IMR-90 (cell line): ENCODE measurements at regions not wholly inside any gene's neighbourhood (a gene's known extent, or its start where the extent isn't known, plus 50 kb on each side); places are given as distances from the start of the nearest gene placed in this dataset.

Experiments
- ATAC-seq: fragments of 200-7000 bp; cut with Tn5 transposase; 2 replicates; pipeline ENCODE4 v1.9.1; 2020; ENCODE audit warnings: low read depth, mild to moderate bottlenecking, moderate library complexity
- BruUV-seq: library from RNA; stranded (reverse); fragments of 400-500 nt; replicated peaks from 2 replicates; lab custom pipeline; 2021; lab: Mats Ljungman, UMichigan
- CTCF ChIA-PET: fragments of 300-600 bp; formaldehyde crosslinking; extraction: SDS; loops from one replicate; lab custom pipeline; 2021; ENCODE audit warnings: antibody characterized with exemption; lab: Yijun Ruan, JAX
- POLR2A ChIA-PET: fragments of 300-600 bp; sonication (Branson Sonifier 250); formaldehyde crosslinking; loops from one replicate; lab custom pipeline; 2022; ENCODE audit warnings: antibody characterized with exemption; ENCODE audit not compliant: unreplicated experiment; lab: Charles Lee
- DNase-seq: peaks from one replicate; pipeline ENCODE4 v3.0.0; 2013
- H2AFZ ChIP-seq: replicated peaks from 2 replicates; pipeline ENCODE3; 2013; ENCODE audit warnings: low read length, mild to moderate bottlenecking; ENCODE audit not compliant: poor library complexity
- H2AK5ac ChIP-seq: 2 replicates; pipeline ENCODE4 v1.6.1; 2013; ENCODE audit warnings: low read depth, low read length, inconsistent platforms
- H2AK9ac ChIP-seq: replicated peaks from 2 replicates; pipeline ENCODE3; 2013; ENCODE audit warnings: mild to moderate bottlenecking, low read depth, low read length, moderate library complexity; ENCODE audit not compliant: poor library complexity
- H2BK120ac ChIP-seq: 2 replicates; pipeline ENCODE4 v1.6.1; 2013; ENCODE audit warnings: low read depth, low read length, inconsistent platforms
- H2BK15ac ChIP-seq: 3 replicates; pipeline ENCODE4 v1.6.1; 2013; ENCODE audit warnings: low read depth, low read length, inconsistent platforms
- H2BK20ac ChIP-seq: 2 replicates; pipeline ENCODE4 v1.6.1; 2013; ENCODE audit warnings: low read depth, mild to moderate bottlenecking, inconsistent platforms, low read length, moderate library complexity
- H2BK5ac ChIP-seq: 2 replicates; pipeline ENCODE4 v1.6.1; 2013; ENCODE audit warnings: mild to moderate bottlenecking, low read depth, low read length, inconsistent platforms; ENCODE audit not compliant: poor library complexity, severe bottlenecking
- H3K14ac ChIP-seq: replicated peaks from 2 replicates; pipeline ENCODE4 v1.6.1; 2013; ENCODE audit warnings: low read depth, low read length, inconsistent platforms
- H3K18ac ChIP-seq: 2 replicates; pipeline ENCODE4 v1.6.1; 2013; ENCODE audit warnings: low read depth, low read length, control low read depth
- H3K23ac ChIP-seq: 2 replicates; pipeline ENCODE4 v1.6.1; 2013; ENCODE audit warnings: low read depth, low read length, inconsistent platforms
- H3K27ac ChIP-seq: 2 replicates; pipeline ENCODE4 v1.5.1; 2013; ENCODE audit warnings: mild to moderate bottlenecking, control low read depth, low read length; ENCODE audit not compliant: insufficient read depth
- H3K27me3 ChIP-seq: 2 replicates; pipeline ENCODE4 v1.6.1; 2013; ENCODE audit warnings: low read length; ENCODE audit not compliant: control insufficient read depth, insufficient read depth
- H3K36me3 ChIP-seq: 2 replicates; pipeline ENCODE4 v1.6.1; 2013; ENCODE audit warnings: low read length, mixed read lengths; ENCODE audit not compliant: control insufficient read depth, insufficient read depth
- H3K4ac ChIP-seq: 2 replicates; pipeline ENCODE4 v1.6.1; 2013; ENCODE audit warnings: low read depth, low read length, inconsistent platforms
- H3K4me1 ChIP-seq: 2 replicates; pipeline ENCODE4 v1.6.1; 2013; ENCODE audit warnings: low read length, mixed read lengths; ENCODE audit not compliant: control insufficient read depth, insufficient read depth
- H3K4me2 ChIP-seq: 2 replicates; pipeline ENCODE4 v1.6.1; 2013; ENCODE audit warnings: low read depth, mild to moderate bottlenecking, control low read depth, low read length, moderate library complexity
- H3K4me3 ChIP-seq: 2 replicates; pipeline ENCODE4 v1.5.1; 2013; ENCODE audit warnings: low read depth, mild to moderate bottlenecking, control low read depth, low read length, moderate library complexity; ENCODE audit not compliant: insufficient read depth
- H3K56ac ChIP-seq: 2 replicates; pipeline ENCODE4 v1.6.1; 2013; ENCODE audit warnings: low read length, inconsistent platforms; ENCODE audit not compliant: insufficient read depth; ENCODE audit errors: extremely low read depth
- H3K79me1 ChIP-seq, 2 experiments: 2 replicates each; pipeline ENCODE4 v1.6.1; 2013; ENCODE audit warnings: low read length in 2 of 2, inconsistent platforms in 1 of 2, low read depth in 1 of 2
- H3K9ac ChIP-seq: 2 replicates; pipeline ENCODE4 v1.6.1; 2013; ENCODE audit warnings: low read depth, low read length, control low read depth
- H3K9me1 ChIP-seq: 2 replicates; pipeline ENCODE4 v1.6.1; 2013; ENCODE audit warnings: low read length, inconsistent platforms; ENCODE audit not compliant: insufficient read depth
- H3K9me3 ChIP-seq: 2 replicates; pipeline ENCODE4 v1.6.1; 2013; ENCODE audit warnings: low read length; ENCODE audit not compliant: control insufficient read depth, insufficient read depth
- H4K20me1 ChIP-seq: 2 replicates; pipeline ENCODE4 v1.6.1; 2013; ENCODE audit warnings: low read length, inconsistent platforms; ENCODE audit not compliant: insufficient read depth
- H4K5ac ChIP-seq: 2 replicates; pipeline ENCODE4 v1.6.1; 2013; ENCODE audit warnings: mild to moderate bottlenecking, low read depth, low read length, control low read depth
- H4K8ac ChIP-seq, 2 experiments: 2 replicates each; pipeline ENCODE4 v1.6.1; 2013; ENCODE audit warnings: low read depth in 2 of 2, low read length in 2 of 2, control low read depth in 1 of 2, inconsistent platforms in 1 of 2
- H4K91ac ChIP-seq: 2 replicates; pipeline ENCODE4 v1.6.1; 2013; ENCODE audit warnings: low read depth, low read length, inconsistent platforms; ENCODE audit not compliant: insufficient read depth
- BHLHE40 ChIP-seq: fragments of 150-350 bp; IDR thresholded peaks from 2 replicates; pipeline ENCODE4 v1.6.1; 2016; ENCODE audit warnings: mild to moderate bottlenecking, low read depth, low read length
- CEBPB ChIP-seq: IDR thresholded peaks from 2 replicates; pipeline ENCODE4 v1.6.1; 2012; ENCODE audit warnings: low read depth, low read length, improper control_type of control experiment
- CHD1 ChIP-seq: IDR thresholded peaks from 2 replicates; pipeline ENCODE4 v1.6.1; 2012; ENCODE audit warnings: low read depth, low read length, improper control_type of control experiment
- MXI1 ChIP-seq: IDR thresholded peaks from 2 replicates; pipeline ENCODE4 v1.6.1; 2012; ENCODE audit warnings: low read depth, mild to moderate bottlenecking, low read length, moderate library complexity, borderline replicate concordance
- POLR2A ChIP-seq: IDR thresholded peaks from 2 replicates; pipeline ENCODE4 v1.6.1; 2012; ENCODE audit warnings: mild to moderate bottlenecking, low read depth, low read length
- RAD21 ChIP-seq: IDR thresholded peaks from 2 replicates; pipeline ENCODE4 v1.6.1; 2012; ENCODE audit warnings: low read length, improper control_type of control experiment
- RCOR1 ChIP-seq: IDR thresholded peaks from 2 replicates; pipeline ENCODE4 v1.6.1; 2012; ENCODE audit warnings: mild to moderate bottlenecking, low read length, improper control_type of control experiment; ENCODE audit not compliant: insufficient replicate concordance
- RFX5 ChIP-seq: IDR thresholded peaks from 2 replicates; pipeline ENCODE4 v1.8.0; 2012; ENCODE audit warnings: low read depth, mild to moderate bottlenecking, low read length, moderate library complexity
- WGBS, 2 experiments: methylation state at CpG; one replicate each; pipeline versions ENCODE4 v1.1.5 to v1.1.7; 2013; ENCODE audit warnings: missing lambda C conversion rate in 2 of 2; ENCODE audit not compliant: insufficient read length in 1 of 2; ENCODE audit errors: extremely low coverage in 2 of 2; 5-methylcytosine and 5-hydroxymethylcytosine counted together
- dilution Hi-C: fragments of 300-500 bp; cut with HindIII; formaldehyde crosslinking; loops from one replicate; pipeline ENCODE4 v1.14.3; 2018; ENCODE audit warnings: low sequenced_read_pairs; ENCODE audit not compliant: unreplicated experiment
- in situ Hi-C: fragments of 300-500 bp; cut with MboI; formaldehyde crosslinking; loops from 3 replicates; pipeline ENCODE4 v1.14.3; 2019; ENCODE audit warnings: low sequenced_read_pairs, inconsistent platforms, mixed read lengths
- intact Hi-C: fragments of 100-400 bp; cut with micrococcal nuclease; formaldehyde crosslinking; loops from 2 replicates; pipeline ENCODE4 v1.10.0; 2022
- TF ChIP-seq, protein P1 (sequence below): fragments of 150-350 bp; IDR thresholded peaks from 2 replicates; pipeline ENCODE4 v1.6.1; 2017; ENCODE audit warnings: mild to moderate bottlenecking, antibody characterized with exemption, low read length, low read depth

DNA sequence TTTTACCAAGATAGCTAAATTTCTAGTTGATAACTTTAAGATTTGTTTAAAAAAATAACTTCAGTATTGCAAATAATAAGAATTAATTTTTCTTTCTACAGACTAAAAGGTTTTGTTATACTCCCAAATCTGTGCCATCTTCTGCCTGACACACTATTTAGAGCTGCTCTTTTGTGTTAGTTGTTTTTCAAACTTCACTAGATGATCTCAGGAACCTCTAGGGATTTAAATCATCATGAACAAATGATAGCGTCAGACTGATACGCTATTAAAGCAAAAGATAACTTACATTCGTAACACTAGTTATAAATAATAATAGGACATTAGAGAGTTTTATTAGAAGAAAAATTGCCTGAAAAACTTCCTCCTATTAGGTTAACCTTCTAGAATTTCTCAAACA is 243.1 kb upstream of the CXADR start:
- Histone ChIP-seq H3K9me1 (no peaks in the 10 kb centered on the region), H2AFZ (no peak overlapping the region), H3K4me2 (no peak overlapping the region), H3K4me3 (no peak overlapping the region), H2BK120ac (no peak overlapping the region), H3K9ac (no peak overlapping the region), H4K20me1 (no peaks in the 10 kb centered on the region), H3K27me3 (no peaks in the 10 kb centered on the region), H3K18ac (no peak overlapping the region), H3K23ac (no peak overlapping the region), H4K91ac (no peak overlapping the region), H3K36me3 (no peaks in the 10 kb centered on the region), H3K9me3 (no peaks in the 10 kb centered on the region), H2BK15ac (no peak overlapping the region), H4K8ac (no peak overlapping the region), H2BK20ac (no peak overlapping the region), H2AK5ac (no peak overlapping the region), H3K27ac (no peak overlapping the region), H4K5ac (no peak overlapping the region), H3K14ac (no peak overlapping the region), H3K4ac (no peak overlapping the region), H2AK9ac (no peak overlapping the region), H3K4me1 (no peaks in the 10 kb centered on the region), H3K56ac (no peak overlapping the region), H3K79me1 (no peaks in the 10 kb centered on the region), H2BK5ac (no peak overlapping the region)
- no peak for DNase-seq
- ATAC-seq = no peak
- ChIA-PET POLR2A (no interaction called here), CTCF (no interaction called here)
- dilution Hi-C loops = no loop called here
- intact Hi-C loops = loop anchor here (1.0 to 5.0 kb wide), 3 partner anchors 21 to 747 kb away; no protein-coding TSS in a partner anchor
- in situ Hi-C loops = no loop called here
- BruUV-seq = no TSS peak
- TF ChIP-seq BHLHE40 (no peak), RAD21 (no peak), MXI1 (no peak), RCOR1 (no peak), RFX5 (no peak), POLR2A (no peak), CEBPB (no peak), CHD1 (no peak)
- TF ChIP-seq, protein P1, sequence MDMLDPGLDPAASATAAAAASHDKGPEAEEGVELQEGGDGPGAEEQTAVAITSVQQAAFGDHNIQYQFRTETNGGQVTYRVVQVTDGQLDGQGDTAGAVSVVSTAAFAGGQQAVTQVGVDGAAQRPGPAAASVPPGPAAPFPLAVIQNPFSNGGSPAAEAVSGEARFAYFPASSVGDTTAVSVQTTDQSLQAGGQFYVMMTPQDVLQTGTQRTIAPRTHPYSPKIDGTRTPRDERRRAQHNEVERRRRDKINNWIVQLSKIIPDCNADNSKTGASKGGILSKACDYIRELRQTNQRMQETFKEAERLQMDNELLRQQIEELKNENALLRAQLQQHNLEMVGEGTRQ = no peak
- WGBS, 2 experiments = no CpG with 5 or more reads among the region's 3 CpGs
